ENCODE measurements at regions not wholly inside any gene's neighbourhood (a gene's known extent, or its start where the extent isn't known, plus 50 kb on each side); places are given as distances from the start of the nearest gene placed in this dataset.

GRCh38 chr2:196391149-196391479, 219.7 kb upstream of the STK17B start:
- H3K4me3 ChIP-seq (ENCODE audit: low read length in 2 of 2): no peak overlapping the region
- no peaks in the 10 kb centered on the region for H3K9me3 ChIP-seq (ENCODE audit: control insufficient read depth in 2 of 2, low read length in 2 of 2)
- H3K4me1 ChIP-seq (ENCODE audit: control insufficient read depth, insufficient read depth, low read length): no peaks in the 10 kb centered on the region
- H3K9ac ChIP-seq (ENCODE audit: low read length in 2 of 2): no peak overlapping the region
- H3K36me3 ChIP-seq (ENCODE audit: control insufficient read depth in 2 of 2, insufficient read depth in 2 of 2, low read length in 2 of 2): no peaks in the 10 kb centered on the region
- H3K27me3 ChIP-seq (ENCODE audit: control insufficient read depth in 1 of 2, insufficient read depth in 2 of 2, low read length in 2 of 2): no peaks in the 10 kb centered on the region
- H3K27ac ChIP-seq (ENCODE audit: low read length): no peak overlapping the region

GRCh38 chr2:196399096-196399495, 227.7 kb upstream of the STK17B start:
- H3K4me1 ChIP-seq (ENCODE audit: control insufficient read depth, insufficient read depth, low read length): no peaks in the 10 kb centered on the region
- no peak overlapping the region for H3K9ac ChIP-seq (ENCODE audit: low read length in 2 of 2)
- H3K4me3 ChIP-seq (ENCODE audit: low read length in 2 of 2): no peak overlapping the region
- H3K27ac ChIP-seq (ENCODE audit: low read length): no peak overlapping the region
- no peaks in the 10 kb centered on the region for H3K36me3 ChIP-seq (ENCODE audit: control insufficient read depth in 2 of 2, insufficient read depth in 2 of 2, low read length in 2 of 2)
- no peaks in the 10 kb centered on the region for H3K27me3 ChIP-seq (ENCODE audit: control insufficient read depth in 1 of 2, insufficient read depth in 2 of 2, low read length in 2 of 2)
- no peaks in the 10 kb centered on the region for H3K9me3 ChIP-seq (ENCODE audit: control insufficient read depth in 2 of 2, low read length in 2 of 2)

- no peak overlapping the region for H3K4me3 ChIP-seq (ENCODE audit: low read length in 2 of 2)
- no peaks in the 10 kb centered on the region for H3K4me1 ChIP-seq (ENCODE audit: control insufficient read depth, insufficient read depth, low read length)
- no peaks in the 10 kb centered on the region for H3K27me3 ChIP-seq (ENCODE audit: control insufficient read depth in 1 of 2, insufficient read depth in 2 of 2, low read length in 2 of 2)
- no peak overlapping the region for H3K27ac ChIP-seq (ENCODE audit: low read length)
- no peaks in the 10 kb centered on the region for H3K9me3 ChIP-seq (ENCODE audit: control insufficient read depth in 2 of 2, low read length in 2 of 2)
- no peak overlapping the region for H3K9ac ChIP-seq (ENCODE audit: low read length in 2 of 2)
- H3K36me3 ChIP-seq (ENCODE audit: control insufficient read depth in 2 of 2, insufficient read depth in 2 of 2, low read length in 2 of 2): no peaks in the 10 kb centered on the region
Observed at GRCh38 chr2:196399722-196400691, 228.6 kb upstream of the STK17B start.

GRCh38 chr2:196403471-196403870, 232.1 kb upstream of the STK17B start:
- no peak overlapping the region for H3K27ac ChIP-seq (ENCODE audit: low read length)

GRCh38 chr2:196404276-196404675, 232.9 kb upstream of the STK17B start:
- no peaks in the 10 kb centered on the region for H3K4me1 ChIP-seq (ENCODE audit: control insufficient read depth, insufficient read depth, low read length)
- H3K36me3 ChIP-seq (ENCODE audit: control insufficient read depth in 2 of 2, insufficient read depth in 2 of 2, low read length in 2 of 2): no peaks in the 10 kb centered on the region

More at GRCh38 chr2:196403471-196403870, 232.1 kb upstream of the STK17B start:
- no peaks in the 10 kb centered on the region for H3K9me3 ChIP-seq (ENCODE audit: control insufficient read depth in 2 of 2, low read length in 2 of 2)
- no peak overlapping the region for H3K4me3 ChIP-seq (ENCODE audit: low read length in 2 of 2)
- no peaks in the 10 kb centered on the region for H3K36me3 ChIP-seq (ENCODE audit: control insufficient read depth in 2 of 2, insufficient read depth in 2 of 2, low read length in 2 of 2)
- no peaks in the 10 kb centered on the region for H3K27me3 ChIP-seq (ENCODE audit: control insufficient read depth in 1 of 2, insufficient read depth in 2 of 2, low read length in 2 of 2)
- H3K9ac ChIP-seq (ENCODE audit: low read length in 2 of 2): no peak overlapping the region
- no peaks in the 10 kb centered on the region for H3K4me1 ChIP-seq (ENCODE audit: control insufficient read depth, insufficient read depth, low read length)

GRCh38 chr2:196407675-196408264, 231.7 kb upstream of the CCDC150 start:
- no peaks in the 10 kb centered on the region for H3K27me3 ChIP-seq (ENCODE audit: control insufficient read depth in 1 of 2, insufficient read depth in 2 of 2, low read length in 2 of 2)
- no peaks in the 10 kb centered on the region for H3K9me3 ChIP-seq (ENCODE audit: control insufficient read depth in 2 of 2, low read length in 2 of 2)
- H3K27ac ChIP-seq (ENCODE audit: low read length): no peak overlapping the region
- no peak overlapping the region for H3K9ac ChIP-seq (ENCODE audit: low read length in 2 of 2)
- no peaks in the 10 kb centered on the region for H3K36me3 ChIP-seq (ENCODE audit: control insufficient read depth in 2 of 2, insufficient read depth in 2 of 2, low read length in 2 of 2)
- no peaks in the 10 kb centered on the region for H3K4me1 ChIP-seq (ENCODE audit: control insufficient read depth, insufficient read depth, low read length)
- H3K4me3 ChIP-seq (ENCODE audit: low read length in 2 of 2): no peak overlapping the region

More at GRCh38 chr2:196404276-196404675, 232.9 kb upstream of the STK17B start:
- Histone ChIP-seq H3K9ac (ENCODE audit: low read length in 2 of 2) (no peak overlapping the region), H3K9me3 (ENCODE audit: control insufficient read depth in 2 of 2, low read length in 2 of 2) (no peaks in the 10 kb centered on the region), H3K4me3 (ENCODE audit: low read length in 2 of 2) (no peak overlapping the region), H3K27ac (ENCODE audit: low read length) (no peak overlapping the region), H3K27me3 (ENCODE audit: control insufficient read depth in 1 of 2, insufficient read depth in 2 of 2, low read length in 2 of 2) (no peaks in the 10 kb centered on the region)

- Histone ChIP-seq H3K9ac (ENCODE audit: low read length in 2 of 2) (no peak overlapping the region), H3K4me1 (ENCODE audit: control insufficient read depth, insufficient read depth, low read length) (no peaks in the 10 kb centered on the region), H3K4me3 (ENCODE audit: low read length in 2 of 2) (no peak overlapping the region), H3K27me3 (ENCODE audit: control insufficient read depth in 1 of 2, insufficient read depth in 2 of 2, low read length in 2 of 2) (peaks cover 0 to 2% of the 10 kb centered on the region in 2 donors), H3K9me3 (ENCODE audit: control insufficient read depth in 2 of 2, low read length in 2 of 2) (no peaks in the 10 kb centered on the region), H3K27ac (ENCODE audit: low read length) (no peak overlapping the region), H3K36me3 (ENCODE audit: control insufficient read depth in 2 of 2, insufficient read depth in 2 of 2, low read length in 2 of 2) (no peaks in the 10 kb centered on the region)
Observed at GRCh38 chr2:196409376-196409775, 230.1 kb upstream of the CCDC150 start.

GRCh38 chr2:196410008-196410407, 229.5 kb upstream of the CCDC150 start:
- no peaks in the 10 kb centered on the region for H3K4me1 ChIP-seq (ENCODE audit: control insufficient read depth, insufficient read depth, low read length)
- no peak overlapping the region for H3K27ac ChIP-seq (ENCODE audit: low read length)
- no peak overlapping the region for H3K9ac ChIP-seq (ENCODE audit: low read length in 2 of 2)
- H3K36me3 ChIP-seq (ENCODE audit: control insufficient read depth in 2 of 2, insufficient read depth in 2 of 2, low read length in 2 of 2): no peaks in the 10 kb centered on the region
- no peak overlapping the region for H3K4me3 ChIP-seq (ENCODE audit: low read length in 2 of 2)
- no peaks in the 10 kb centered on the region for H3K9me3 ChIP-seq (ENCODE audit: control insufficient read depth in 2 of 2, low read length in 2 of 2)
- peaks cover 0 to 2% of the 10 kb centered on the region in 2 donors for H3K27me3 ChIP-seq (ENCODE audit: control insufficient read depth in 1 of 2, insufficient read depth in 2 of 2, low read length in 2 of 2)

- Histone ChIP-seq H3K36me3 (ENCODE audit: control insufficient read depth in 2 of 2, insufficient read depth in 2 of 2, low read length in 2 of 2) (no peaks in the 10 kb centered on the region), H3K9ac (ENCODE audit: low read length in 2 of 2) (no peak overlapping the region), H3K27ac (ENCODE audit: low read length) (no peak overlapping the region), H3K9me3 (ENCODE audit: control insufficient read depth in 2 of 2, low read length in 2 of 2) (no peaks in the 10 kb centered on the region), H3K4me1 (ENCODE audit: control insufficient read depth, insufficient read depth, low read length) (no peaks in the 10 kb centered on the region), H3K27me3 (ENCODE audit: control insufficient read depth in 1 of 2, insufficient read depth in 2 of 2, low read length in 2 of 2) (peaks cover 0 to 2% of the 10 kb centered on the region in 2 donors), H3K4me3 (ENCODE audit: low read length in 2 of 2) (no peak overlapping the region)
Observed at GRCh38 chr2:196413821-196414274, 225.7 kb upstream of the CCDC150 start.

GRCh38 chr2:196415384-196415783, 224.1 kb upstream of the CCDC150 start:
- Histone ChIP-seq H3K27ac (ENCODE audit: low read length) (no peak overlapping the region), H3K36me3 (ENCODE audit: control insufficient read depth in 2 of 2, insufficient read depth in 2 of 2, low read length in 2 of 2) (no peaks in the 10 kb centered on the region), H3K4me1 (ENCODE audit: control insufficient read depth, insufficient read depth, low read length) (no peaks in the 10 kb centered on the region)

GRCh38 chr2:196420143-196420542, 219.4 kb upstream of the CCDC150 start:
- Histone ChIP-seq H3K27ac (ENCODE audit: low read length) (no peak overlapping the region), H3K4me1 (ENCODE audit: control insufficient read depth, insufficient read depth, low read length) (no peaks in the 10 kb centered on the region), H3K27me3 (ENCODE audit: control insufficient read depth in 1 of 2, insufficient read depth in 2 of 2, low read length in 2 of 2) (no peaks in the 10 kb centered on the region), H3K9ac (ENCODE audit: low read length in 2 of 2) (no peak overlapping the region), H3K9me3 (ENCODE audit: control insufficient read depth in 2 of 2, low read length in 2 of 2) (no peaks in the 10 kb centered on the region), H3K4me3 (ENCODE audit: low read length in 2 of 2) (no peak overlapping the region), H3K36me3 (ENCODE audit: control insufficient read depth in 2 of 2, insufficient read depth in 2 of 2, low read length in 2 of 2) (no peaks in the 10 kb centered on the region)

More at GRCh38 chr2:196415384-196415783, 224.1 kb upstream of the CCDC150 start:
- Histone ChIP-seq H3K27me3 (ENCODE audit: control insufficient read depth in 1 of 2, insufficient read depth in 2 of 2, low read length in 2 of 2) (peaks cover 0 to 2% of the 10 kb centered on the region in 2 donors), H3K9me3 (ENCODE audit: control insufficient read depth in 2 of 2, low read length in 2 of 2) (no peaks in the 10 kb centered on the region), H3K9ac (ENCODE audit: low read length in 2 of 2) (no peak overlapping the region), H3K4me3 (ENCODE audit: low read length in 2 of 2) (no peak overlapping the region)

Measured in stomach smooth muscle (tissue), 2 donors.